SU-DHL-6 (cell line): ENCODE measurements at regions not wholly inside any gene's neighbourhood (a gene's known extent, or its start where the extent isn't known, plus 50 kb on each side); places are given as distances from the start of the nearest gene placed in this dataset.

ENCODE experiments used
- EZH2phosphoT487 ChIP-seq: fragments of 200-600 bp; sonication (generic), shearing (Covaris generic); conservative IDR thresholded peaks from 2 replicates; pipeline ENCODE4 v1.6.1; 2018; ENCODE audit warnings: mild to moderate bottlenecking, antibody characterized with exemption, low read length, moderate library complexity, mixed read lengths
- TF ChIP-seq, protein P1 (sequence below): fragments of 200-600 bp; sonication (generic); IDR thresholded peaks from one replicate; pipeline ENCODE4 v1.5.1; 2017; ENCODE audit warnings: antibody characterized with exemption, mild to moderate bottlenecking, low read length, moderate library complexity; ENCODE audit not compliant: insufficient read depth, poor library complexity, severe bottlenecking

GRCh38 chr18:78586586-78586985 is 393.0 kb upstream of the SALL3 start:
- TF ChIP-seq, protein P1, sequence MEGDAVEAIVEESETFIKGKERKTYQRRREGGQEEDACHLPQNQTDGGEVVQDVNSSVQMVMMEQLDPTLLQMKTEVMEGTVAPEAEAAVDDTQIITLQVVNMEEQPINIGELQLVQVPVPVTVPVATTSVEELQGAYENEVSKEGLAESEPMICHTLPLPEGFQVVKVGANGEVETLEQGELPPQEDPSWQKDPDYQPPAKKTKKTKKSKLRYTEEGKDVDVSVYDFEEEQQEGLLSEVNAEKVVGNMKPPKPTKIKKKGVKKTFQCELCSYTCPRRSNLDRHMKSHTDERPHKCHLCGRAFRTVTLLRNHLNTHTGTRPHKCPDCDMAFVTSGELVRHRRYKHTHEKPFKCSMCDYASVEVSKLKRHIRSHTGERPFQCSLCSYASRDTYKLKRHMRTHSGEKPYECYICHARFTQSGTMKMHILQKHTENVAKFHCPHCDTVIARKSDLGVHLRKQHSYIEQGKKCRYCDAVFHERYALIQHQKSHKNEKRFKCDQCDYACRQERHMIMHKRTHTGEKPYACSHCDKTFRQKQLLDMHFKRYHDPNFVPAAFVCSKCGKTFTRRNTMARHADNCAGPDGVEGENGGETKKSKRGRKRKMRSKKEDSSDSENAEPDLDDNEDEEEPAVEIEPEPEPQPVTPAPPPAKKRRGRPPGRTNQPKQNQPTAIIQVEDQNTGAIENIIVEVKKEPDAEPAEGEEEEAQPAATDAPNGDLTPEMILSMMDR = no peak
- TF ChIP-seq EZH2phosphoT487 = no peak
